NCI-H748 (cell line): ENCODE measurements at regions not wholly inside any gene's neighbourhood (a gene's known extent, or its start where the extent isn't known, plus 50 kb on each side); places are given as distances from the start of the nearest gene placed in this dataset.

Source experiments
- DNase-seq: peaks from one replicate; lab custom pipeline; 2025; ENCODE audit not compliant: unreplicated experiment; lab: John Stamatoyannopoulos, UW

DNA sequence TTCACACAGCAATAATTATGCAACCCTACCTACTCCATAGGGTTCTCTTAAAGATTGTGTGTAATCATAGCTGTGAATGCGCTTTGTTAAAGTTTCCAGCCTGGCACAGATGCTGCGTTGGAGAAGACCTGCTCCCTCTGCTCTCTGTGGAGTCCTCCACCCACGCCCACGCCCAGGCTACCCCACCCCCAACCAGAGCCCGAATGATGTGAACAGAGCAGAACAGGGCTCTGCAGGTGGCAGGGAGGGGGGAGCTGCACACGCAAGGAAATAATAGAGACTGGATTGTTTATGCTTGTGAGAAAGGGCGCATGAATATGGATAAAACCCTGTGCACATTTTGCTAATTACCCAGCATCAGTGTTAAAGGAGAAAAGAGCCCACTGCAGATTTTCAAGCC is 447.5 kb downstream of the BCL11A start:
- DNase-seq: no peak

DNA sequence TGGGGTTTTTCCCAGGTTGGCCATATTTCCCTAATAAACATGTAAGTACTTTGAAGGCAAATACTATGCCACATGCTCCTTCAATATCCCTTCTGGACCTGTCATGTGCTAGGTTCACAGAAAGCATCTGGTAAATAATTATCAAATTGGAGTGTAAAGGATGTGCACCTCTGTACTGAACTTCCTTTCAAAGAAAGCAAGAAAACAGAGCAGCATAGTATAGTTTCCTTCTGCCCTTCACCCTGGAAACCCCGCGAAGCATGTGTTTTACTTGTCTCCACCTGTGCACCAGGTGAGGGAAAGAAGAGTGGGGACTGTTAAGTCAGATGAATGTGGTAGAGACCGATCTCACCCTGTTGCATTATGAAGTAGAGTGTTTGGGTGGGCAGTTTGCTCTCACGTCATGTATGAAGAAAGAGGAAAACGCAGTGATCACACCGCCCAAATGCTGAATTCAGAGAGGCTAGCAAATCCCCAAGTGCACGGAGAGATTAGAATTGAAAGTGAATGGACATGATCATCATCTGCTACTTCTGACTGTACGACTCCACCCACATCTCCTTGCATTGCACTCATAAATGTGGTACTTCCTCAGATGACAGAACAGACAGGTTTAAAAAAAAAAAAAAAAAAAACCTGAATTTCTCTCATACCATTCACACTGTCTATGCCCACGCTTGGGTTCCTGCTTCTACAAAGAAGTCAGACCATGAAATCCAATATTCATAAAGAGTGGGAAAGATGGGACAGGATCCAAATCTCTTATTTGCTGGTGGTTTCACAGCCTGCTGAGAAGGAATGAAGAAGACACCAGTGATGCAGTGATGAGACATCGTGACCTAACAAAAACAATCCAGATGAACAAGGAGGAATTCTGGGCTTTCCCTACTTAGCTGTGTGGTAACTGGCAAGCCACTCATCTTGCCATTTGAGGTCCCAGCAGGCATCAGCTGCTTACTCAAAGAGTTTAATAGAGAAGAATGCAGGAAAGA is 448.6 kb downstream of the BCL11A start:
- no peak for DNase-seq

DNA sequence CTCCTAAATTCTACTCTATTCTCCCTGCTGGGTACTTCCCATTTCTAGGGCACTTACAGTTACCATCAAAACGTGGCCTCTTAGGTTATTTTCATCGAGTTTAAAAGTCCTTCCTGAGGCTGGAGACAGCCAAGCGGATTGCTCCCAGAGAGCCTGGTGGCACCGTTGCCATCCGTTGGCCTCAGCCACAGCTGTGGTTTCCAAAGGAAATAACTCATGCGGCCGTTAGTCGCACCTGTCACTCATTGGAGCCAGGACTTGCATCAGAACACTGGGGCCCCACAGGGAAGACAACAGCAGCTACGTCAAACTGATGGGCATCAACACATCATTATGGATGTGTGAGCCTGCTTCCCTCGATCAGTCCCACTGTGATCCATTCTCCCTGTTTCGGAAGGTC is 453.4 kb downstream of the BCL11A start:
- DNase-seq: peak; percentile 5

DNA sequence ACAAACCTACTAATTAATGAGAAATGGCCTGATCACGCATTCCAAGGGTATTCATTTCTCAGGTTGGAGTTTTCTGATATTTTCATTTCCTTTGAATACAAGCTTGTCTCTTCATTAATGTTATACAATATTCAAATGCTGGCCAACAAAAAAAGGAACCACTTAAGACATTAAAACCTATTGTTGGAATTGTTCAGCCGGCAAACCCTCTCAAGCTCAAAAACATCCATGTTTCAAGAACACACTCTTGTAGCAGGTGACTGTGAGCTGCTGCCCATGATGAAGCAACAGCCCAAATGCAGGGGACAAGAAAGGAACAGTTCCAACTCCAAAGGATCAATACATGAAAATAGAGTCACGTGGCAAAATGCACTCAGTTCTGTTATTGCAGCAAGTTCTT is 454.5 kb downstream of the BCL11A start:
- DNase-seq: no peak

DNA sequence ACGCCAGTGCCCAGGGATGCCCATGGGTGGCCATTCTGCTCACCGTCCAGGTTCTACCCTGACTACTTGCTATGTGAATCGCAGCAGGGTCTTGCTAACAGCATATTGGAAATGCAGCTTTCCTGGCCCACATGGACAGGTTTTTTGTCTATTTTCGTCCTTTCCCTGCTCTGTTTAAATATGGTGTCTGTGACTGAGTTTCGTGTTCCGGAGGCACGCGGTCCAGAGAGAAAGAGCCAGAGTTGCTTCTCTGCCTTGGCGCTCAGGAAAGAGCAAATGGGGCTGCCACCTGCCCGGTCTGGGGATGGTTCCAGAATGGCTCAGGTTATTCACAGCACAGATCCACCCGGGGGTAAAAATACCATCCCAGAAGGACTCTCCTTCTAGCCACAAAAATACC is 456.2 kb downstream of the BCL11A start:
- DNase-seq: no peak

DNA sequence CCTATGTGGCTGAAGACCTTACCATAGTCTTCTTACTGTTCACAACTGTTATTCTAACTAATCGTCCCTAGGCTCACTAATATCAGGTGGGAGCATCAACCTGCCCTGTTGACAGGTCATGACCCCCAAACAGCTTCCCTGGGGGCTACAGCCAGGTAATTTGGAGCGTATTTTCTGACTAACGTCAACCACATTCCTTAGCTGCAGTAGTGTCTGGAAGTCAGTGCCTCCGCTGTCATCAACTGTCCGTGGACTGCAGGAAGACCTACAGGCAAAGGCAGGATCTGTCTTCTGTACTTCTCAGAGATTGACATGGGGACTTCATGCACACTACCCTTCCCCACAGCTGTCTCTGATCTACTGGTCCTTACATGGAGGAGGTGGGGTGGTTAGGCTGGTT is 456.9 kb downstream of the BCL11A start:
- no peak for DNase-seq

DNA sequence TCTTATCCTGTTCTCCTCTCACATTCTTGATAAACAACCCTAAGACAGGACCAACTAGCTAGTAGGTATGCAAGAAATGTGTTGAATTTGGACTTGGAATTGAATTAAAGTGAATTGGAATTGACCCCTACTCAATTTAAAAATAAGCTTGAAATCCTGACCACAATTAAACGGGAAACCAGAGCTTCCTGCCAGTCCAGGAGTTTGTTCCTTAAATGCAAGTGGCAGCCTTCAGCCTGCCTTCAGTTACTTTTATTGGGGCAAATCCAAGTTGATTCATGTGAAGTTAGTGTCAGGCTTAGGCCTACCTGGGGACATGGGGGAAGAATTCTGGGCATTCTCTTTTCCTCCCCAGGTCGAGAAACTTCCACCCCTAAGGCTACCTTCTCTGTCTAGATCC is 457.6 kb downstream of the BCL11A start:
- no peak for DNase-seq

DNA sequence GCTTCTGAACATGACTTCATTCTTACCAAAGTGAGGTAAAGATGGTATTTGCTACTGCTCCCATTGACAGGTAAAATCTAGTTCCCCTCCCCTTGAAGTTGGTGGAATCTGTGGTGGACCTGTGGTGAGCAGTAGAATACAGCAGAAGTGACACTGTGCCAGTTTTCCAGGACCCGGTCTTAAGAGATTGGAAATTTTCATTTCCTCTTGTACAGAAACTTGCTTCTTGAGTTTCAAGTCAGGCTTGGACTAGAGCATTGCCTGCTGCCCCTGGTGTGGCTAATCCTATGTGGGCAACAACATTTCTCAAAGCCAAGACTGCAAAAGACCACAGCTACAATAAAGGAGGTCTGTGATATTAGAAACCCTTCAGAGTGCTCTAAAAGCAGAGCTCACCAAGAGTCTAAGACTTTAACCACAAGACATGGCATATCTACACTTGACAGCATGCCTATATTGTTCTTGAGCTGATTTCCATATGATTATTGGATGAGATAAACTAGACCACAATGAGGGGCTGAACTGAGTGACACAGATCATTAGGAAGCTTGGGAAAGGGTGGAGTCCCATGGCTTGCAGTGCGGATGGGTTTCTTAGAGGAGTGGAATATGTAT is 458.1 kb downstream of the BCL11A start:
- no peak for DNase-seq

DNA sequence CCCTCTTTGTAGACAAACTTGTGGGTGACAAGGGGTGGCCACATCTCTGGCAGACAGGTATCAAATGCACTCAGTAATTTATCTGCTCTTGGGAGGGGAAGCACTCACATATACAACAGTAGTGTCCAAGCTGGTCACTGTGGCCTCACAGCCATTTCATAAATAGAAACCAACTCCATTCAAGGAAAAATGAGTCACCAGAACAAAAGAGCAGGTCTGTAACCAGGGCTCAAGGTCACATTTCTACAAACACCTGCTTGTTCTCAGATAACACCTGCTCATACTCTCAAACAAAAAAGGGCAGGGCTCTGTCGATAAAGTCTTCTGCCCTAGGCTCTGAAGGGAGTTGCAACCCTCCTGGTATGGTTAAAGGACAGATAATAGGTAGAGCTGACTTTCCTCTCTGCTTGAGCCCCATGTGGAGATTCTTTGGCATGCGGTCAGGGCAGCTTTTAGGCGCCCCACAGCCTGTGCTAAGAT is 459.0 kb downstream of the BCL11A start:
- peak; percentile 68 for DNase-seq

DNA sequence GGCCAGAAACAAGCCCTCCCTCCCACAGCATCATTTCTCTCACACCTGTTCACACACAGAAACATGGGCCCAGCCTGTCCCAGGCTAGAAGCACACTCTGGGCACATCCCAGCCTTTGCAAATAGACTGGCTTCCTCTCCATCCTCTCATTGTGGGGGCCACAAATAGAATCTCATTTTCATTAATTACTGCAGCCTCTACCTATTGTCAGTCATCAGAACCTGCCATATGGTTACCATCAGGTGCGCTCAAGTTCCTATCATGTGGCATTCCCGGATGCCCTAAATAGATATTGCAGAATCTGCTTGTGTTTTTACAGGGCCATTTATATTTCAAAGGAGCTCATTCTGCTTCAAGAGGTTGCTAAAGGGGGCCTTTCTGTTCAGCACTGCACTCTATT is 460.7 kb downstream of the BCL11A start:
- no peak for DNase-seq

DNA sequence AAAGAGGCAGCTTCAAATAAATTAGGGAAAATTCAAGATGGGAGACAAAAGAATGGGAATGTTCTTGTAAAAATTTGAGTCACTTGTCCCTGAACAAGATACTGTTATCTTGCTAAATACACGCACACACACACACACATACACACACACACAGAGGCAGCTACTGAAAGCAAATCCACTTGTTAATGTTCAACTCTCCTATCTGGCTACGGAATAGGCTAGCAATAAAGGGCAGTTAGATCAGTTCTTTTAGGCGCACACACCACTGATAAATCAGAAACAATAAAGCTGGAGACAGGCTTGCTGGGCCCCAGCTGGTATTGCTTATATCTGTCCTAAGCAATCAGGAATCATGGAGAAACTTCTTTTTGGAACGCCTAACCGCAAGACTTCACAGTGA is 461.6 kb downstream of the BCL11A start:
- no peak for DNase-seq

DNA sequence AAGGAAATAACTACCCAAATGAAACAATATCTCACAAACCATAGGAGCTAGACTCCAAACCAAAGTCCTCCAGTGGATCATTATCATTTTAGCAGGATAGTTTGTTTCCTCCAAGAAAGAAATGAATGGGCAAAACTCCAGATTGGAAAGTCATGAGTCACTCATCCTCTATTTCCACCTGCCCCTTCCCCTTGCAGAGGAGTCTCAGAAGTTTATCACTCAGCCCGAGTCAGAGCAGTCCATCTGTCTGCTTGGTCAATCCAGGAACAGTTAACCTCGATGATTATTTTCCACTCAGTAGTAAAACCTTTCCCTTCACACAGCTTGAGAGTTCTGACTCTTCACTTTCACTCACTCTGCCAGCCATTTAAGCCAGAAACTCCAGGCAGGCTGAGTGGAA is 462.2 kb downstream of the BCL11A start:
- DNase-seq: no peak

DNA sequence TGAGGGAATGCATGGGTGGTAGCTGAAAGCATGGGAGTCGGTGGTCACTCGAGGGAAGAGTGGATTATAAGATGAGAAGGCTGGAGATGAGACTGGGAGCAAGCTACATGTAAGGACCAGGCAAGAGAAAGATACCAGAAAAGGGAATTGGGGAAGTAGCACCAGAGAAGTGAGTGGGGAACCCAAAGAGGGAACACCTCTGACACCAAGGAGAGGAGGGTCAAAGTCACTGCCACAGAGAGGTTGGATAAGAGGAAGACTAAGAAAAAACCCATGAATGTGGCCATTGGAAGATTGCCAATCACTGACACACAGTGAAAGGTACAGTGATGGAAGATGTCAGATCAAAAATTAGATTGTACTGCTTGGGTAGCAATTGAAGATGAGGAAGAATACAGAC is 473.9 kb downstream of the BCL11A start:
- DNase-seq: no peak

DNA sequence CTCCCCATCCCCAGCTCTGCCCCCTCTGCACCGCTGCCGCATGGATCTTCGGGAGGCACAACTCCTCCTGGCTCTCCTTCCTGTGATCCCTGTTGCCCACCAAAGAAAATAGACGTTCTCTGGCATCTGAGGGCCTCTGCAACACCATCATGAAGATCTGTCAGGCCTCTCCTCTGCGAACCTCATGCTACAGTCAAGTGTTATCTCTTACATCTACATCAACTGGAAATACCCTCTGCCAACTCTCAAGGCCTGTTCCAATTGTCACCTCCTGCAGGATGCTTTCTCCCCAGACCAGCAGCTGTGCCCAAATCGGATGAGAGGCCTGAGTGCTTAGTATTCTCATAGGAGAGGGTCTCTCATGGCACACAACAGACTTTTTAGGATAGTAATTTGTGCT is 478.4 kb downstream of the BCL11A start:
- DNase-seq: no peak

DNA sequence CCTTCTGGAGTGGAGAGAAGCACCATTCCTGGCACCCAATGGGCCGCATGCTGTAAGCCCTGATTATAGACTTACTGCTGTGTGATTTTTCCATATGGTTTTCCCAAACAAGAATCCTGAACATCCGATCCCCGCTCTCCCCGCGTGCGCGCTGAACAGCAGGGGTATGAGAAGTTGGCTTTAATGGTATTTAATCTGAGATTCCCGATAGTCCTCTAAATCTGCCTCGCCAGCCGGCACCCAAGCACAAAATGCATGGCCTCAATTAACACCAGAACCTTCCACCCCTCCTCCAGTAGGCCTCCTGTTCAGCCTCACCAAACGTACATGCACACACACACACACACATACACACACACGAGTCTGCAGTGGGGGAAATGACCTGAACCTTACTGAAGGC is 480.3 kb downstream of the BCL11A start:
- no peak for DNase-seq

DNA sequence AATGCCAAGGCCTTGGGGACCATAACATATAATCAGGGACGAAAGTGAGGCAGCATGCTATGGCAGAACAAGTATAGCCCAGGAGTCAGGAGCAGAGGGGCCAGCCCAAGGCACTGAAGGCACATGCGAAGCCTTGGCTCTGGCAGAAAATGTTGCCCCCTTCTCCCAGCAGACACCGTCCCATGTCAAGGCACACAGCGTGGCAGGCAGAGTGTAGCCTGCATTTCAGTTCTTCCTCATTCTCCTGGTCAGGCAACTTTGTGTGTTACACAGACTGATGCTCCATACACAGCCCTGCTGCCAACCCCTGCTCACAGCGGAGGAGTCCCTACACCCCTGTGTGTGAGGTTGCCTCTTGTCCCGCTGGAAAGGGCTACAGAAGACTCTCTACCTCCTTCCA is 480.8 kb downstream of the BCL11A start:
- no peak for DNase-seq

DNA sequence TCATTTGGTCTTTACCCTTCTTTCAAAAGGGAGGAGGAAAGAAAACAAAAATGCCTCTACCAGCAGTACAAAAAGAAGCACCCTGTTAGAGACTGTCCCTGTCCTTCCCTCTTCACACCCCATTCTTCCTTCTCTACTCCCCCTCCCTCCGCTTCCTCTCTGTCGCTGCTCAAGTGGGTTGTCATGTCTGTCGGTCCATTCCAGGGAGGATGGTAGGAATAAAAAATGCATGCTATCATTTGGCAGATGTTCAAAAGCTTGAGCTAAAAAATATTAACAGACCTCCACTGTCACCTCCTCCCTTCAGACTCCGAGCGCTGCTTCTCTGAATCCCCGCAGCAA is 482.0 kb downstream of the BCL11A start:
- DNase-seq: no peak

DNA sequence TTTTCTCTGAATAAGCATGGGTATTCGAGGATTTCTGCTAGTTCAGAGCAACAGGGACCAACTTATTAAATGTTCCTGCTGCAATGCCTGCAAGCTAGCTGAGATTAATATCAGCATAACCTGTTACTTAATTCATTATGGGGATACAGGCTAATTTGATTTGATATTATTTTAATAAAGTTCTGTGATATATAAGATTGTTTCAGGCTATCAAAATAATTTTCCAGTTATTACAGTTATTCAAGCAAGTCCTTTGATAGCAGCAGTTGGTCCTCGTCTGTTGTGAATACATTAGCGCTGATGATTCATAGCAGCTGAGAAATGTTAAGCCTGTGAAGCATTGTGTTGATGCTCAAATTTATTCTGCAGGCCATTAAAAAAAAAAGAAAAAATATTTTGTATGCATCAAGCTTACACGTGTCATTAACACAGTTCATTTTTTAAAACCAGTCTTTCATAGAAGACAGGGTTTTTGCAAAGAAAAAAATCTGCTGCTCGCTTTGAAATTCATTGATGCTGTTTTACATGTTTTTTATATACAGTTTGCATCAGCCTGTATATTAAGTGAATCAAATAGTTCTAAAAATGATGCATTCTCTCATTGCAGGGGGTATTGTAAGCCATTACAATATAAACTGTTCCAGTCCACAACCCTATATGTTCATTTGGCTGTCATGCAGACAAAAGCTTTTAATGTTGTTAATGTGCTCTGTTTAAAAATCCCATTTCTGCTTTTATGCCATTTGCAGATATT is 482.5 kb downstream of the BCL11A start:
- DNase-seq: no peak

DNA sequence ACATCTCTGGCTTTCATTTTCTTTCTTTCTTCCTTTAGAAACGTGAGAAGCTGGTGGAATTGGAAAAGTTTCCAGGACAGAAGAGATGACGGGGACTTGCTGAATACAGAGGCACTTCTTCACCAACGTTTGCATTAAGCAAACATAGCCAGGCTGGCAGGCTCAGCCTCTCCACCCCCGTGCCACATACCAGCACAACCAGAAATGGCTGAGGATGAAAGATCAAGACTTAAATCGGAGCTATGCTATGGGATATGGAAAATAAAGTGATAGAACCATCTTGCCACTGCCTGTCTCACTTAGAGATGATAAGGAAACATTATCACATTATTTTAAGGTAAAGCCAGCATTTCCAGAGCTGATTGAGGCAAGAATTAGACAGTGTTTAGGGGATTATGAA is 483.3 kb downstream of the BCL11A start:
- DNase-seq: no peak

DNA sequence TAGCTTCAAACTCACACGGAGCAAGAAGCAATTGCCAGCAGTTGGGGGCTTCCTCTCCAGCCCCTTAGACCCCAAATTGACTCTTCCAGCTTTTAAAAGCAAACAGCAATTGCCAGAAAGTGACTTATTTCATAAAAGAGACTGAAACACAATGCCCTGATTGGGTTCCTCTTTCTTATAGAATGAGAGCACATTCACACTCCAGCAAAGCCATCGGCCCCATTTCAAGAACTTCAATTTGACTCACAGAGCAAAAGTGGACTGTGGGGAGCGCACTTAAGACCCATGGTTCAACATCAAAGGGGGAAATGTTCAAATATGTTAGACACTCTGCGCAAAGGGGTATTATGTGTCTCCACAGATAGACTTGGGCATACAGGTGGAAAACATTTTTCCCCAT is 484.7 kb downstream of the BCL11A start:
- no peak for DNase-seq

DNA sequence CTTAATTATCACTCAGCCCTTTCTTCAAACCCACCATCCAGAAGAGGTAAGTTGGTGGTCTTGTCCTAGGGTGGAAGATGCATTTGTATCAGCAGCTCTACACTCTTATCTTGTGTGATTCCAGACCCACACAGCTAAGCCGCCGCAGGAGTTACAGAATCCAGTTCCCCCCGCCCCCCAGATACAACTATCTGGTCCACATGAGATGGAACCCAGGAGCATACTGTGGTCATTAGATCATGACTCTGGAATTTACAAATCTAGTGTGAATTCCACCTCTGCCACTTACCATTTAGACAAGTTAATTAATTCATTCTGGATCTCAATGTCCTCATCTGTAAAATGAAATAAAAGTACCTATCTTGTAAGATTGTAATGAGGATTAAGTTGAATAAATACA is 486.4 kb downstream of the BCL11A start:
- DNase-seq: no peak
